Esophagus muscularis mucosa (tissue), 4 donors: ENCODE measurements at regions not wholly inside any gene's neighbourhood (a gene's known extent, or its start where the extent isn't known, plus 50 kb on each side); places are given as distances from the start of the nearest gene placed in this dataset.

Experiments
- DNase-seq: peaks from one replicate; pipeline ENCODE4 v3.0.0-alpha.2; 2017; ENCODE audit errors: extremely low spot score
- H3K27ac ChIP-seq, 4 donors: fragments of 200-600 bp; sonication (generic); replicated peaks in 1 of 4; 1 replicate in 3 of 4; 2 replicates in 1 of 4; pipeline ENCODE4 v1.5.1; 2016 to 2019; ENCODE audit warnings: mild to moderate bottlenecking in 1 of 4
- H3K27me3 ChIP-seq, 4 donors: fragments of 200-600 bp; sonication (generic); one replicate each; pipeline versions ENCODE4 v1.5.1 to v1.6.0; 2016 to 2019
- H3K36me3 ChIP-seq, 4 donors: fragments of 200-600 bp; sonication (generic); one replicate each; pipeline ENCODE4 v1.5.1; 2016 to 2019
- H3K4me1 ChIP-seq, 4 donors: fragments of 200-600 bp; sonication (generic); one replicate each; pipeline ENCODE4 v1.5.1; 2016 to 2019
- H3K4me3 ChIP-seq, 4 donors: fragments of 200-600 bp; sonication (generic); 1 replicate in 2 of 4; 2 replicates in 2 of 4; pipeline ENCODE4 v1.5.1; 2016 to 2019; ENCODE audit warnings: mild to moderate bottlenecking in 4 of 4, moderate library complexity in 1 of 4
- H3K9me3 ChIP-seq, 4 donors: fragments of 200-600 bp; sonication (generic); 1 replicate in 3 of 4; 2 replicates in 1 of 4; pipeline ENCODE4 v1.5.1; 2016 to 2019
- EP300 ChIP-seq: sonication (generic); formaldehyde crosslinking; IDR thresholded peaks from one replicate; pipeline ENCODE4 v1.6.1; 2017; ENCODE audit warnings: antibody characterized with exemption
- POLR2A ChIP-seq: fragments of 450-650 bp; IDR thresholded peaks from one replicate; pipeline ENCODE4 v1.6.1; 2017; ENCODE audit warnings: antibody characterized with exemption, moderate library complexity, mild to moderate bottlenecking, low read depth
- POLR2AphosphoS5 ChIP-seq, 2 donors: sonication (generic); formaldehyde crosslinking; IDR thresholded peaks; one replicate each; pipeline ENCODE4 v1.6.1; 2017; ENCODE audit warnings: antibody characterized with exemption in 2 of 2
- WGBS: methylation state at CpG from one replicate; pipeline ENCODE4 v1.1.5; 2018; 5-methylcytosine and 5-hydroxymethylcytosine counted together
- intact Hi-C: fragments of 100-400 bp; cut with DNase I; formaldehyde crosslinking; loops from one replicate; pipeline ENCODE4 v1.15.1; 2023
- TF ChIP-seq, protein P1 (sequence below), 3 experiments: fragments of 200-600 bp in 2 of 3; fragments of 450-650 bp in 1 of 3; sonication (generic) in 2 of 3; IDR thresholded peaks; one replicate each; pipeline ENCODE4 v1.5.1; 2017 to 2019; ENCODE audit warnings: antibody characterized with exemption in 3 of 3, mild to moderate bottlenecking in 2 of 3, moderate library complexity in 1 of 3

DNA sequence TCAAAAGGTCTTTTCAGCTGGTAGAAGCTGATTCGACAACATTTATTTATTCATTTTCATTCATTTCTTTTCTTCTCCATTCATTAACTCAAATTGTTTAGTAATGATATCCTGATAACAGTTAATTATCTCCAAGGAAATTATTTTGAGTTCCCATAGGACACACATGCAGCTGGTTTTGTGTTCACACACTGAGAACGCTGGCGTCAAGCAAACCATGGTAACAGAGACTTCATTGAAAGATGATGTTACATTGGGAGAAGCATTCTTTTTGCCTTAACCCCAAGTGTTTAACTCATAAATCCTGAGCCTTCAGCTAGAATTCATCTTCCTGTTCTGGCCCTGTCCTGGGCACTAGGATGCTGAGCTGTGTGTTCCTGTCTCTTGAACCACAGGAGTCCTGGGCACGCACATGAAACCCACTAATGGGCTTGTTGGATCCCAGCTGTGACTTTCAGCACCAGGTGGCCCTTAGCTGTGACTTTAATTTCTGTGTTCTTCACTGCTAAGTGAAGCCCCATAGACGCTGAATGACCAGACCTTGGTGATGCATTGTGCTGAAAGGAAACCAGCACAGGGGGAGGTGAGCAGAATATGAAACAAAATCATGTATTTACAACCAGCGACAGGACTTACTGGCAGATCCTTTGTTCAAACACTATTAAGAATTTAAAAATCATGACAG, 121.5 kb upstream of the PRSS58 start:
- Histone ChIP-seq H3K36me3 (no peaks in the 10 kb centered on the region), H3K4me1 (no peaks in the 10 kb centered on the region), H3K9me3 (no peaks in the 10 kb centered on the region), H3K4me3 (no peak overlapping the region), H3K27ac (no peak overlapping the region), H3K27me3 (no peaks in the 10 kb centered on the region)
- DNase-seq: no peak
- WGBS: 82% methylated on average over 6 of the region's 6 CpGs
- TF ChIP-seq POLR2AphosphoS5 (IDR thresholded peaks at IDR 0.05) (no peak), EP300 (no peak), POLR2A (no peak)
- TF ChIP-seq, protein P1, sequence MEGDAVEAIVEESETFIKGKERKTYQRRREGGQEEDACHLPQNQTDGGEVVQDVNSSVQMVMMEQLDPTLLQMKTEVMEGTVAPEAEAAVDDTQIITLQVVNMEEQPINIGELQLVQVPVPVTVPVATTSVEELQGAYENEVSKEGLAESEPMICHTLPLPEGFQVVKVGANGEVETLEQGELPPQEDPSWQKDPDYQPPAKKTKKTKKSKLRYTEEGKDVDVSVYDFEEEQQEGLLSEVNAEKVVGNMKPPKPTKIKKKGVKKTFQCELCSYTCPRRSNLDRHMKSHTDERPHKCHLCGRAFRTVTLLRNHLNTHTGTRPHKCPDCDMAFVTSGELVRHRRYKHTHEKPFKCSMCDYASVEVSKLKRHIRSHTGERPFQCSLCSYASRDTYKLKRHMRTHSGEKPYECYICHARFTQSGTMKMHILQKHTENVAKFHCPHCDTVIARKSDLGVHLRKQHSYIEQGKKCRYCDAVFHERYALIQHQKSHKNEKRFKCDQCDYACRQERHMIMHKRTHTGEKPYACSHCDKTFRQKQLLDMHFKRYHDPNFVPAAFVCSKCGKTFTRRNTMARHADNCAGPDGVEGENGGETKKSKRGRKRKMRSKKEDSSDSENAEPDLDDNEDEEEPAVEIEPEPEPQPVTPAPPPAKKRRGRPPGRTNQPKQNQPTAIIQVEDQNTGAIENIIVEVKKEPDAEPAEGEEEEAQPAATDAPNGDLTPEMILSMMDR (IDR thresholded peaks at IDR 0.05): no peak
- intact Hi-C loops: no loop called here

DNA sequence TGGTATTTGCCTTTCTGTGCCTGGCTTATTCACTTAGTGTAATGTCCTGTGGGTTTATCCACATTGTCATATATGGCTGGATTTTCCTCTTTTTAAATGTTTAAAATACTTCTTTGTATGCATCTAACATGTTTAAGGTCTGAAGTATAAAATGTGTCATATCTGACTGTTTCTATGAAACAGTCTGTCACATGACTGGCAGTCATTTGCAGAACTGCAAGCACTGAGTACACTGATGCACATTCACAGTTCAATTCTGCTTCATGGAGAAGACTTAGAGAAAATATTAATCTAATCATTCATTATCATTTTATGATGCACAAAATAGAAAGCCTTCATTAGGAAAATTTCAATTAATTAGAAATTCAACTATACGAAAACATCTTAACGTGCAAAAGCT, 119.7 kb upstream of the PRSS58 start:
- Histone ChIP-seq H3K27me3 (no peaks in the 10 kb centered on the region), H3K9me3 (no peaks in the 10 kb centered on the region), H3K4me3 (no peak overlapping the region), H3K36me3 (no peaks in the 10 kb centered on the region), H3K27ac (no peak overlapping the region), H3K4me1 (peaks cover 0 to 3% (median 0%) of the 10 kb centered on the region in 4 donors)
- DNase-seq: no peak
- intact Hi-C loops: no loop called here
- 99% methylated on average over 2 of the region's 2 CpGs for WGBS
- no peak for TF ChIP-seq POLR2AphosphoS5 (IDR thresholded peaks at IDR 0.05)

DNA sequence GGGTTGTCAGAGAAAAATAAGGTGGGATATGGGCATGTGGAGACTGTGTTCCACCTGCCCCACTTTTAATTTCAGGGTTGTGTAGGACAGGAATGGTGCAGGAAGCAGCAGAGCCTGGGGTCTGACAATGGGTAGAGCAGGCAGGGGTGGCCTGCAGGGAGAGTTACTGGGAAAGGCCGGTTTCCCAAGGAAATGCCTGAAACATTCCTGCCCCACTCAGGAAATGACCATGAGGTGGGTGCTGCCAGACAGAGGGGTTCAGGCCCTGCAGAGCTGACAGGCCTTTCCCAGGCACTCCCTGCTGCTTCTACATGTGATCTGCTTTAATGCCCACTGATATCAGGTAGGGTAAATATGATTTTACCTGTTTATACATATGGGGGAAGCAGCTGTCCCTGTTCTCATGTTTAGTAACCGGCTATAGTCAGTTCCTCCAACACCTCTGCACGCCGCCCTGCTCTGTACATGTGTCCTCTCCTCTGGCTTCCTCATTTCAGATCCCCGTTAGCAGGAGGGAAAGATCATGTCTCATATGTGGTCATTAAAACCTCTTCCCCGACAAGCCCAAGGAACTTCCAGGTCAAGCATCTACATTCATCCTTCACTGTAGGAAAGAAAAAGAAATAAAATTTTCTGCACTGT, 118.6 kb upstream of the PRSS58 start:
- 65% methylated on average over 6 of the region's 6 CpGs for WGBS
- Histone ChIP-seq H3K27me3 (no peaks in the 10 kb centered on the region), H3K4me1 (peaks cover 0 to 3% (median 0%) of the 10 kb centered on the region in 4 donors), H3K27ac (no peak overlapping the region), H3K9me3 (no peaks in the 10 kb centered on the region), H3K36me3 (no peaks in the 10 kb centered on the region), H3K4me3 (no peak overlapping the region)
- intact Hi-C loops: no loop called here
- TF ChIP-seq EP300 (no peak), POLR2AphosphoS5 (IDR thresholded peaks at IDR 0.05) (no peak), POLR2A (no peak)
- TF ChIP-seq, protein P1 (IDR thresholded peaks at IDR 0.05): no peak
- no peak for DNase-seq

DNA sequence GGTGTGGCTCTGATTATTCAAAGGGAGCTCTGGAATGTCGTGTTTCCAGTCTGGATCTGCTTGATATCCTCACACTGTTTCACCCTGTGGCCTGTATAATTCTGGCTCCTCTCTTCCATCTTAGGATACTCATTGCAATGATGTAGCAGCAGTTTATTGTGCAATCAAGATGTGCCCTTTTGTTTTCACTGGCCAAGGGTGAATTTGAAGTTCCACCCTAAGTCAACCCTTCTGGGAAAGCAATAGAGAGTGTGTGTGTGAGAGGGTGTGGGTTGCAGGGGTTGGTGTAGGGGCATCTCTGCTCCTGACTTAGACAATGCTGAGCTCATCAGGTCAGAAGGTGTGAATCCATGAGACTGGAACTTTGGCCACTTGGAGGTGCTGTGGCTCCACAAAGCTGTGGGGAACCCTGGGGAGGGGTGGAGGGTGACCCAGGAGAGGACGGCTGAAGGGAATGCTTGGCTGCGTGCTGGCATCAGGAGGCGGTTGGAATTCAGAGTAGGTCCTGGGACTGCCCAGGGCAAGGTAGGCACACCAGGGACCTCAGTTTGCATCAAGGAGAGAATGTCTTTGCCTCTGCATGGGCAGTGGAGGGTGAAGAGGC, 118.0 kb upstream of the PRSS58 start:
- no peaks in the 10 kb centered on the region for H3K27me3 ChIP-seq
- WGBS: 69% methylated on average over 4 of the region's 4 CpGs
- no peak for DNase-seq
- no peaks in the 10 kb centered on the region for H3K36me3 ChIP-seq
- no peak overlapping the region for H3K4me3 ChIP-seq
- no peaks in the 10 kb centered on the region for H3K9me3 ChIP-seq
- peaks cover 0 to 3% (median 0%) of the 10 kb centered on the region in 4 donors for H3K4me1 ChIP-seq
- intact Hi-C loops: no loop called here
- no peak overlapping the region for H3K27ac ChIP-seq
- TF ChIP-seq EP300: no peak
- TF ChIP-seq, protein P1 (IDR thresholded peaks at IDR 0.05): no peak
- no peak for TF ChIP-seq POLR2AphosphoS5 (IDR thresholded peaks at IDR 0.05)
- TF ChIP-seq POLR2A: no peak

DNA sequence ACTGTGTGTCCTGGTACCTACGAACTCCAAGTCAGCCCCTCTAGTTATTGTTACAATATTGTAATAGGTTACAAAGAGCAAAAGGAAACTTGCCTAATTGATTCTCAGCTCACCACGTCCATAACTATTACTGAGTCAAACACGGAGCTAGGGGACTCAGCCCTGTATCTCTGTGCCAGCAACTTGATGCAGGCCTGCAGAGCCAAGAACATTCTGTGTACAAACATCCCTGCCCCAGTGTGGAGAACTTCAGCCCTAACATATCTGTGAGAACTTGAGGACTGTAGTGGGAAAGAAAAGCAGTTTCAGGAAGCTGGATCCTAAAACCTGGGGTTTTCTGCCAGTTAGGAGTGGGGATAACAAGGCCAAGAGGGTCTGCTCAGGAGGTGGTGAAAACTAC, 114.9 kb upstream of the PRSS58 start:
- no peak for DNase-seq
- Histone ChIP-seq H3K4me1 (peaks cover 0 to 3% (median 0%) of the 10 kb centered on the region in 4 donors), H3K36me3 (no peaks in the 10 kb centered on the region), H3K27me3 (no peaks in the 10 kb centered on the region), H3K9me3 (peaks cover 0 to 13% (median 5%) of the 10 kb centered on the region in 4 donors), H3K4me3 (no peak overlapping the region), H3K27ac (no peak overlapping the region)
- TF ChIP-seq, protein P1 (IDR thresholded peaks at IDR 0.05): no peak
- no peak for TF ChIP-seq POLR2AphosphoS5 (IDR thresholded peaks at IDR 0.05)
- no peak for TF ChIP-seq EP300
- no peak for TF ChIP-seq POLR2A
- intact Hi-C loops: no loop called here
- WGBS: 72% methylated on average over 3 of the region's 3 CpGs
